ENCODE measurements at regions not wholly inside any gene's neighbourhood (a gene's known extent, or its start where the extent isn't known, plus 50 kb on each side); places are given as distances from the start of the nearest gene placed in this dataset.
"Not testable (repeated sequence)": the region's sequence is repeated elsewhere in the genome, so short reads cannot be mapped to it uniquely, and the experiment has no call there.

DNA sequence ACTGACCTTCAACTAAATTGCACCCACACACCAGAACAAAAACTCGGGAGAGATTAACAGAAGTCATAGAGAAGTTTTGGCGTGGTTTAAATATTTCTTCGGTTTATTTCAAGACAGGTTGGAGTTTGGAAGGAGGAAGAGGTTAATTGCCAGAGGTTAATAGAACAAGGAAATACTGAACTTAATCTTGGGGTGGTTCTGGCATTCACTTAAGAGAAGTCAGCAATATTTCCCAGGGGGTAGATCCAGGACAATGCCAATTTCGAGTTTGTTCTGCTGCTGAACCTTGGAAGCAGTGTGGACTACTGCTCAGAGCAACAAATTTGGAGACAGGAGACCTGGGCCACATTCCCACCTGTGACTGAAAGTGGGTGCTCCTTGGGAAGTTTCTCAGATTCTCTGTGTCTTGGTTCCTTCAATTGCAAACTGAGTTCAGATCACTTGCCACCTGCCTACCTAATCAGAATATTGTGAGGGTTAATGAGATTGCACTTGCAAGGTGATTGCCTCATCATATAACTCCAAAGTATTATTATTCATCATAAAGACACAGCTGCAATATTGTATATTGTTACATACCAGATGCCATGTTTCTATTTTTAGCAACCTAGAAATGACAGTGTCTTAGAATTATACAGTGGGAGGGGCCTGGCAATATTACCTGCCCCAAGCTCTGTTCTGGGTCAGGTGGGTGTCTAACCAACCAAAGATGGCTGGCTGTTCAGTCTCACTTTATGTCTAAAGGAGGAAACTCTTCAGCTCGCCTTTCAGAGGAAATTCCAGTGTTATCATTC is 217.4 kb downstream of the CDCA7 start:
- TF ChIP-seq CTCF (IDR thresholded peaks at IDR 0.05; ENCODE audit: borderline replicate concordance): no peak
- no peaks in the 10 kb centered on the region for H3K9me3 ChIP-seq (replicated peaks)
- H3K27ac ChIP-seq (replicated peaks): no peak overlapping the region
- intact Hi-C loops (cut with micrococcal nuclease): loop anchor here (10.0 kb wide), 1 partner anchor 167 kb away; no protein-coding TSS in a partner anchor
- no peak for DNase-seq
- H3K36me3 ChIP-seq: no peaks in the 10 kb centered on the region
- peaks cover 6% of the 10 kb centered on the region for H3K4me1 ChIP-seq
- no peak overlapping the region for H3K4me3 ChIP-seq
- H3K27me3 ChIP-seq (ENCODE audit: low read depth): no peaks in the 10 kb centered on the region

GRCh38 chr2:173572848-173573247 is 218.2 kb downstream of the CDCA7 start:
- intact Hi-C loops (cut with micrococcal nuclease): loop anchor here (10.0 kb wide), 1 partner anchor 168 kb away; no protein-coding TSS in a partner anchor
- Histone ChIP-seq H3K27ac (replicated peaks) (no peak overlapping the region), H3K4me3 (no peak overlapping the region), H3K4me1 (peaks cover 6% of the 10 kb centered on the region), H3K9me3 (replicated peaks) (no peaks in the 10 kb centered on the region), H3K27me3 (ENCODE audit: low read depth) (no peaks in the 10 kb centered on the region), H3K36me3 (no peaks in the 10 kb centered on the region)
- no peak for TF ChIP-seq CTCF (IDR thresholded peaks at IDR 0.05; ENCODE audit: borderline replicate concordance)
- no peak for DNase-seq

GRCh38 chr2:173573782-173574181 is 219.1 kb downstream of the CDCA7 start:
- not testable (repeated sequence) for H3K27ac ChIP-seq (replicated peaks); H3K9me3 ChIP-seq (replicated peaks); H3K27me3 ChIP-seq (ENCODE audit: low read depth); H3K4me3 ChIP-seq; H3K4me1 ChIP-seq; H3K36me3 ChIP-seq; DNase-seq
- intact Hi-C loops (cut with micrococcal nuclease): loop anchor here (10.0 kb wide), 1 partner anchor 169 kb away; no protein-coding TSS in a partner anchor

- no peak for DNase-seq
- TF ChIP-seq CTCF (IDR thresholded peaks at IDR 0.05; ENCODE audit: borderline replicate concordance): no peak
- no peak overlapping the region for H3K4me3 ChIP-seq
- H3K9me3 ChIP-seq (replicated peaks): no peaks in the 10 kb centered on the region
- no peak overlapping the region for H3K27ac ChIP-seq (replicated peaks)
- intact Hi-C loops (cut with micrococcal nuclease): loop anchor here (10.0 kb wide), 1 partner anchor 170 kb away; no protein-coding TSS in a partner anchor
- peaks cover 6% of the 10 kb centered on the region for H3K4me1 ChIP-seq
- no peaks in the 10 kb centered on the region for H3K36me3 ChIP-seq
- H3K27me3 ChIP-seq (ENCODE audit: low read depth): no peaks in the 10 kb centered on the region
Observed at GRCh38 chr2:173574324-173575112, 219.8 kb downstream of the CDCA7 start.

DNA sequence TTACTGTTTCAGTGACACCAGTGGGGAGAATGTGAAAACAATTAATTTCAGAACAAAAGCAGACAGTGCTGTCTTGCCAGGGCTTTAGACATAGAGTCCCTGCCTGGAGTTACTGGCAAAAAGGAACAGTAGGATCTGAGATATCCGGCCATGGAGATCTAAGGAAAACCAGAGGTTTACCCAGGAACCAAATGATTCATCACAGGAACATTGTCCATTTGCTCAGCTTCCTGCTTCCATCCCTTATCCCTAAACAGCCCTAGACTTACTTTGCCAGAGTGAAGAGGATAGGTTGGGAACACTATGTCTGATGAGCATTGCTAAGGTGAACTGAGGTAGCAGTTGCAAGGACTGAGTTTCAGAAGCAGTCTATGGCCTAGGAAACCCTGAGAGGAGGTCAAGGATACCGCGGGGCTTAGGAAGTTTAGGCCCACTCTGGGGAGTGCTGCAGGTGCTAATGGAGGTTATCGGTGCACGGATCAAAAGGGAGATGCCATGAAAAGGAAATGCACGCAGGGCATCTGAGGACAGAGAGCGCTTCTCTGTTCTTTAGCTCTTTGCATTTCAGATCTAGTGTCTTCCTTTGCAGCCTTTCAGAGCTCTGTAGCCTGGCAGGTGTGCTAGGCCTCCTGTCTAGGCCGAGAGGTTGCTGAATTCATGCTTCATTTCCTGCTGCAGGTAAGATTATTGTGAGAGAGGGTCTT is 223.9 kb downstream of the CDCA7 start:
- TF ChIP-seq CTCF (IDR thresholded peaks at IDR 0.05; ENCODE audit: borderline replicate concordance): no peak
- peaks cover 14% of the 10 kb centered on the region for H3K27me3 ChIP-seq (ENCODE audit: low read depth)
- intact Hi-C loops (cut with micrococcal nuclease): loop anchor here (10.0 kb wide), 1 partner anchor 174 kb away; no protein-coding TSS in a partner anchor
- H3K27ac ChIP-seq (replicated peaks): no peak overlapping the region
- H3K9me3 ChIP-seq (replicated peaks): no peaks in the 10 kb centered on the region
- no peak overlapping the region for H3K4me3 ChIP-seq
- no peak for DNase-seq
- H3K4me1 ChIP-seq: no peaks in the 10 kb centered on the region
- H3K36me3 ChIP-seq: no peaks in the 10 kb centered on the region
